GM21381 (cell line): ENCODE measurements at regions not wholly inside any gene's neighbourhood (a gene's known extent, or its start where the extent isn't known, plus 50 kb on each side); places are given as distances from the start of the nearest gene placed in this dataset.

Experiments used
- ATAC-seq: cut with Tn5 transposase; IDR thresholded peaks from one replicate; pipeline ENCODE4 v1.9.1; 2021; ENCODE audit warnings: mild to moderate bottlenecking, moderate library complexity; ENCODE audit not compliant: unreplicated experiment

DNA sequence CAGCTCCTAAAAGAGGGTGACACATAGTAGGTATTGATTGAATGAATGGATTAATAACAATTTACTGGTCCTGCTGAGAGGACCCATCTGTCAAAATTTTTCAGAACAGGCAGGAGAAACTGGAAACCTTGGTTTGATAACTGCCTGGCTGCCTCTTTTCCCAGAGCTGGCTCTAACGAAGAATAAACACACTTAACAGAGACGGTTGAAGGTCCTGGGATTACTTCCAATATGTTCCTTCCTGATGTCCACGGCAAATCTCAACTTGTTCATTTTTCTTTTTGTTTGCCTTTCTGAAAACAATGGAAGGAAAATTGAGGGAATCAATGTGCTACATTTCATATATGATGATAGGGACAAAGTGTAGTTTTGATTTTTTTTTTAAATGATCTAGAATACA is 76.5 kb upstream of the SYT13 start:
- no peak for ATAC-seq

- no peak for ATAC-seq
Observed at GRCh38 chr11:45361551-45361950, 75.4 kb upstream of the SYT13 start.

GRCh38 chr11:45355706-45356041 is 69.5 kb upstream of the SYT13 start:
- no peak for ATAC-seq

DNA sequence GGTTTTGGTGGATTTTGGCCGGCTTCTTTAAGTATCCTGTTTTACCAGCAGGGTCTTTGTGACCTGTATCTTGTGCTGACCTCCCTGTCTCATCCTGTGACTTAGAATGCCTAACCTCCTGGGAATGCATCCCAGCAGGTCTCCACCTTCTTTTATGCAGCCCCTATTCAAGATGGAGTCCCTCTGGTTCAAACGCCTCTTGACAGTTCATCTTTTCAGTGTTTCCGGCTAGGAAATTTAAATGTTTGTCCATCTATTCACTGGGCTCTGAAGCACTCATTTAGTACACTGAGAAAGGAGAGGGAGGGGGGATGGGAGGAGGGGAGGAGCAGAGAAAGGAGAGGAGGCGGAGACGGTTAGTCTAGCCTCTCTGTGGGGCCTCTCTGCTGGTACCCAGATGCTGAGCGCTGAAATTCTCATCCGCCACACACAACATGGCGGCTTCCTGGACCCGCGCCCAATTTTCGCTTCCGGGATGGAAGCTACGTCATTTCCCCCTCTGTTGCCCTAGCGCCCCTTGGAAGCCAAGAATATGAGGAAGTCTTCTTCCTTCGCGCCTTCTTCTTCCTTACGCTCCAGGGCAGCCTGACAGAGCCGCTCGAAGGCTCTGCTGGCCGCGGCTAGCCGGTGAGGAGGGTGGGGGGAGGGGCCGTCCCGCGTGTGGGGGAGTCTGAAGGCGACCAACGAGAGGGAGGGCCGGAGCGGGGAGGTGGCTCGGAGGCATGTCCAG is 69.0 kb upstream of the SYT13 start:
- ATAC-seq, result peak; percentile 92

GRCh38 chr11:45348729-45349128 is 62.6 kb upstream of the SYT13 start:
- ATAC-seq, result no peak

- ATAC-seq, result no peak
Observed at GRCh38 chr11:45347348-45348082, 61.4 kb upstream of the SYT13 start.

DNA sequence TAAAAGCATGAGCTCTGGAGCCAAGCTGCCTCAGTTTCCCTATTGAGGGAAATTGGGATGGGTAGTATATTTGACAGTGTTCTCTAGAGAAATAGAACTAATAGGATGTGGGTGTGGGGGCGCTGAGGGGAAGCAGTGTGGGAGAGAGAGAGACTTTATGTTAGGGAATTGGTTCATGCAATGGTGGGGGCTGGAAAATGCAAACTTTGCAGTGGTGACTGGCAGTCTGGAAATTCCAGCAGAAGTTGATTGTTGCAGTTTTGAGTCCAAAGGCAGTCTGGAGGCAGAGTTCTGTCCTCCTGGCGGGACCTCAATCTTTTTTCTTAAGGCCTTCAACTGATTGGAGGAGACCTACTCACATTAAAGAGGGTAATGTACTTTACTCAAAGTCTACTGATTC is 59.4 kb upstream of the SYT13 start:
- no peak for ATAC-seq

DNA sequence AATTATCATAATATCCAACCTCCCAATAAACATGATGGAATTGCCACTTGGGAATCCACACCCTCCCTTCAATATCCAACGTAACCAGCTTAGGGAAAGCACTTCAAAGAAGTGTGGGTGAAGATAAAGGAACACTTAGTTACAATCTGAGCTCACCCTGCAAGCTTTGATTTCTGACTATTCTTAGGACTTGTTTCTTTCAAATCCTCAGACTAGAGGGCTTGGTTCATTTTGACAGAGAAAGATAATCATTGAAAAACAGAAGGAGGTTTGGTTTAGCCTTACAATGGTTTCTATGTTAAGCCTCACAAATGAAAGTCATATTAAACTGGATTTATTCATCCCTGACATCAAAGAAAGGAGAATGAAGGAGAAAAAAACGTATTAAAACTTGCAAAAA is 57.9 kb upstream of the SYT13 start:
- ATAC-seq, result no peak

DNA sequence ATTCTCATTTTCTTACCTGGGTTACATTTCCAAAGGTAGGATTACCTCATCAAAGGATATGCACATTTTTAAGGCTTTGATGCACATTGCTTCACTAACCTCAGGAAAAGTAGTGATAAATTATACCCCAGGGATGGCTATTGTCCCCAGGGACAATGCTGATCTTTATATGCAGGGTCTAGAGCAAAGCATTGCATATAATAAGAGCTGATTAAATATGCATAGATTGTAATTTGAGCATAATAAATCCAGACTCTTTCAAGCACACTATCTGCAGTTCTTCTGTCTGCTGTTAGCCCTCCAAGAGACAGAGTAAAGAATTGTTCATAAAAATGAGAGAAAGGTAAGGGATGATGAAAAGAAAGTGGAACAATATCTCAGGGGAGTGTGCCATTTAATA is 57.3 kb upstream of the SYT13 start:
- ATAC-seq, result no peak

DNA sequence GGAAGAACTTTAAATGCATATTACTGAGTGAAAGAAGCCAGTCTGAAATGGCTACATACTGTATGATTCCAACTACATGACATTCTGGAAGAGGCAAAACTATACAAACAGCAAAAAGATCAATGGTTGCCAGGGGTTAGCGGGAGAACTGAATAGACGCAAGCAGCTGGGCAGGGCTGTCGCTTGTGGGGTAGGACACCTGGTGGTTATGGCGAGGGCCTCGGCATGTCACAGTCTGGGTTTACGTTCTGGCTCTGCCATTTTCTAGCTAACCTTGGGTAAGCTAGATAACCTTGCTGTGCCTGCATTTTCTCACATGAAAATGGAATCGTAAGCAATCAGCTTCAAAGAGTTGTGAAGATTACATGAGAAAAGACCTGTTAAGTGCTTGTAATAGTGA is 55.2 kb upstream of the SYT13 start:
- ATAC-seq, result no peak

GRCh38 chr11:45339729-45340519 is 53.8 kb upstream of the SYT13 start:
- ATAC-seq, result peak; percentile 98

DNA sequence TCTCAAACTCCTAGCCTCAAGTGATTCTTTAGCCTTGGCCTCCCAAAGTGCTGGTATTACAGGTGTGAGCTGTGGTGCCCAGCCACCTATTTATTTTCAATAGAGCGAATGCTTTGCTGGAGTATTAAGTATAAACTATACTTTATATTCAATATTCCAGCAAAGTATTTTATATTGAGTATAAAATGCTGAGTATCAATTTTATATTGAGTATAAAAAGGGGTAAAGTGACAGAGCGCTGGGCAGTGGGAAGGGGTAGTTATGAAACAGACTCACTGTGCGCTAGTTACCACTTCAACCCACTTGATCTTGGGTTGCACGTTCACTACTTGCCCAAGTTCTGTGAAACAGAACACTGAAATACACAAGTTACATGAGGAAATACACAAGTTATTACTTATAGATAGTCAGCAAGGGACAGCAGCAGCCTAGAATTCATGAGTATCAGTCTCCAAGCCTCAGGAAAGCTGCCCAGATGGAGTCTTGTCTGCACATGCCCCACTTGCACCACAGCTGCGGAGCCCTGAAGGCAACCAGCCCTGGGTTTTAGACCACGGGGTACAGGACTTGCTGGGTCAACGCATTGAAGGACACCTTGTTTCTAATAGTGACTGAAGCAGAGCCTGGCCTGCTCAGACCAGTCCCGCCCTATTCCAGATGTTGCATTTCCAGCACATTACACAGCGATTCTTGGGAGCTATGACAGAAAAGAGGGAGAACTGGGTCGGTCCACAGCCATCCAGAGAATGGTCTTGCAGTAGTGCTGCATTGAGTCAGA is 51.6 kb upstream of the SYT13 start:
- ATAC-seq, result no peak

DNA sequence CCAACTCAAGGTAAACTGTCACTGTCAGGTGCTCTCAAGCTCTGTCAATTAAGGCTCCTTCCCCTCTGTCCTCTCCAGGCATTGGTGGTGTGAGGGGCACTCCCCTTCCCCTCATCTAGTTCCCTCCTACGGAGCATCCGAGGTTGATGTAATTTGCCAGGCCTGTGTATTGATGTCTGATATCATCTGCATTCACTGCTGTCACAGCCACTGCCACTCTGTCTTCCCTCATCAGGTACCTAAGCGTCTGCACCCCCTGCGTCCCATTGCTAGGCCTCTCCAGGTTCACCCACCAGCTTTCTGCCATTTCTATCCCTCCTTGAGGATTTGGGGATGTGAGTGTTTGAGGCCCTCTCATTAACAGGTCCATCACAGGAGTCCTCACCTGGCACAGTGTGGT is 50.0 kb upstream of the SYT13 start:
- no peak for ATAC-seq
